Fibroblast of lung (primary cell): ENCODE measurements at regions not wholly inside any gene's neighbourhood (a gene's known extent, or its start where the extent isn't known, plus 50 kb on each side); places are given as distances from the start of the nearest gene placed in this dataset.

Experiments
- DNase-seq, 2 donors: peaks; one replicate each; pipeline versions ENCODE4 v3.0.0 to v3.0.0-alpha.2; 2010; ENCODE audit warnings: low read depth in 2 of 2
- H2AFZ ChIP-seq: 2 replicates; pipeline ENCODE4 v1.5.1; 2012; ENCODE audit warnings: low read length, control low read depth, inconsistent platforms
- H3K27ac ChIP-seq: 2 replicates; pipeline ENCODE4 v1.5.1; 2011; ENCODE audit warnings: low read length, control low read depth; ENCODE audit not compliant: insufficient read depth
- H3K27me3 ChIP-seq: 2 replicates; pipeline ENCODE4 v1.5.1; 2011; ENCODE audit warnings: mild to moderate bottlenecking, low read length; ENCODE audit not compliant: control insufficient read depth, insufficient read depth
- H3K36me3 ChIP-seq: 2 replicates; pipeline ENCODE4 v1.5.1; 2011; ENCODE audit warnings: low read length; ENCODE audit not compliant: control insufficient read depth, insufficient read depth
- H3K4me1 ChIP-seq: 2 replicates; pipeline ENCODE4 v1.5.1; 2011; ENCODE audit warnings: low read length; ENCODE audit not compliant: control insufficient read depth, insufficient read depth; ENCODE audit errors: extremely low read depth
- H3K4me2 ChIP-seq: 2 replicates; pipeline ENCODE4 v1.5.1; 2011; ENCODE audit warnings: low read length, control low read depth; ENCODE audit not compliant: insufficient read depth; ENCODE audit errors: extremely low read depth
- H3K4me3 ChIP-seq, 4 experiments: fragments of 200-600 bp in 1 of 4; sonication (generic) in 1 of 4; replicated peaks in 1 of 4; 2 replicates each; pipeline ENCODE4 v1.5.1; 2011 to 2016; ENCODE audit warnings: low read length in 4 of 4, low read depth in 3 of 4, mild to moderate bottlenecking in 3 of 4, control low read depth in 2 of 4, inconsistent platforms in 1 of 4, mixed read lengths in 1 of 4; ENCODE audit not compliant: insufficient read depth in 1 of 4; ENCODE audit errors: control extremely low read depth in 1 of 4
- H3K79me2 ChIP-seq: 2 replicates; pipeline ENCODE4 v1.5.1; 2012; ENCODE audit warnings: mild to moderate bottlenecking, low read length, inconsistent platforms; ENCODE audit not compliant: control insufficient read depth, insufficient read depth
- H3K9ac ChIP-seq: 2 replicates; pipeline ENCODE4 v1.5.1; 2011; ENCODE audit warnings: mild to moderate bottlenecking, low read length, control low read depth; ENCODE audit not compliant: insufficient read depth
- H3K9me3 ChIP-seq: 2 replicates; pipeline ENCODE4 v1.5.1; 2012; ENCODE audit warnings: low read depth, low read length; ENCODE audit not compliant: control insufficient read depth, insufficient read depth
- H4K20me1 ChIP-seq: 2 replicates; pipeline ENCODE4 v1.5.1; 2011; ENCODE audit warnings: low read length; ENCODE audit not compliant: control insufficient read depth, insufficient read depth; ENCODE audit errors: extremely low read depth
- CTCF ChIP-seq, 2 donors: IDR thresholded peaks in 1 of 2; conservative IDR thresholded peaks in 1 of 2; 1 replicate in 1 of 2; 2 replicates in 1 of 2; pipeline ENCODE4 v1.5.1; 2011 to 2012; ENCODE audit warnings: low read length in 2 of 2, control low read depth in 1 of 2, inconsistent platforms in 1 of 2, low read depth in 1 of 2, mild to moderate bottlenecking in 1 of 2
- EZH2 ChIP-seq: IDR thresholded peaks from 2 replicates; pipeline ENCODE4 v1.5.1; 2012; ENCODE audit warnings: low read length, control low read depth, mild to moderate bottlenecking; ENCODE audit errors: missing control alignments

- Histone ChIP-seq H3K4me2 (no peak overlapping the region), H3K27ac (no peak overlapping the region), H3K79me2 (no peaks in the 10 kb centered on the region), H3K9me3 (no peaks in the 10 kb centered on the region), H3K4me3 (no peak overlapping the region), H3K9ac (no peak overlapping the region), H4K20me1 (no peaks in the 10 kb centered on the region), H3K27me3 (no peaks in the 10 kb centered on the region), H3K4me1 (no peaks in the 10 kb centered on the region), H3K36me3 (no peaks in the 10 kb centered on the region), H2AFZ (no peak overlapping the region)
- TF ChIP-seq EZH2 (no peak), CTCF (conservative IDR thresholded peaks at IDR 0.05 in 1 of 2, IDR thresholded peaks at IDR 0.05 in 1 of 2; ENCODE audit: low read depth in 1 of 2, low read length in 2 of 2) (no peak)
- DNase-seq, result peak; percentile 37 to 60
Observed at GRCh38 chr6:66897576-66897975, 1190.5 kb upstream of the EYS start.

GRCh38 chr6:66896415-66896814 lies 1189.4 kb upstream of the EYS start:
- Histone ChIP-seq H3K36me3 (no peaks in the 10 kb centered on the region), H3K4me1 (no peaks in the 10 kb centered on the region), H3K27me3 (no peaks in the 10 kb centered on the region), H3K4me3 (no peak overlapping the region), H3K9ac (no peak overlapping the region), H3K27ac (no peak overlapping the region), H4K20me1 (no peaks in the 10 kb centered on the region), H3K4me2 (no peak overlapping the region), H3K9me3 (no peaks in the 10 kb centered on the region), H3K79me2 (no peaks in the 10 kb centered on the region), H2AFZ (no peak overlapping the region)
- TF ChIP-seq EZH2 (no peak), CTCF (conservative IDR thresholded peaks at IDR 0.05 in 1 of 2, IDR thresholded peaks at IDR 0.05 in 1 of 2; ENCODE audit: low read depth in 1 of 2, low read length in 2 of 2) (no peak)
- peak in 1 of 2 donors; percentile 44 for DNase-seq

GRCh38 chr6:66883453-66883852 lies 1176.4 kb upstream of the EYS start:
- Histone ChIP-seq H2AFZ (no peak overlapping the region), H3K9ac (no peak overlapping the region), H3K27ac (no peak overlapping the region), H3K27me3 (no peaks in the 10 kb centered on the region), H3K4me1 (no peaks in the 10 kb centered on the region), H3K4me3 (no peak overlapping the region), H4K20me1 (no peaks in the 10 kb centered on the region), H3K36me3 (no peaks in the 10 kb centered on the region), H3K79me2 (no peaks in the 10 kb centered on the region), H3K4me2 (no peak overlapping the region), H3K9me3 (no peaks in the 10 kb centered on the region)
- TF ChIP-seq EZH2 (no peak), CTCF (conservative IDR thresholded peaks at IDR 0.05 in 1 of 2, IDR thresholded peaks at IDR 0.05 in 1 of 2; ENCODE audit: low read depth in 1 of 2, low read length in 2 of 2) (no peak)
- no peak for DNase-seq
